Thyroid gland (tissue), 4 donors: ENCODE measurements at regions not wholly inside any gene's neighbourhood (a gene's known extent, or its start where the extent isn't known, plus 50 kb on each side); places are given as distances from the start of the nearest gene placed in this dataset.

Source experiments
- DNase-seq, 2 donors: peaks; one replicate each; pipeline ENCODE4 v3.0.0-alpha.2; 2019
- H3K27ac ChIP-seq, 3 donors: fragments of 200-600 bp; sonication (generic); 1 replicate in 2 of 3; 2 replicates in 1 of 3; pipeline ENCODE4 v1.5.1; 2016 to 2019; ENCODE audit warnings: mild to moderate bottlenecking in 1 of 3, moderate library complexity in 1 of 3
- H3K27me3 ChIP-seq: fragments of 200-600 bp; sonication (generic); one replicate; pipeline ENCODE4 v1.5.1; 2019
- H3K36me3 ChIP-seq, 2 donors: fragments of 200-600 bp; sonication (generic); one replicate each; pipeline ENCODE4 v1.5.1; 2016 to 2019
- H3K4me1 ChIP-seq, 2 donors: fragments of 200-600 bp; sonication (generic); one replicate each; pipeline ENCODE4 v1.5.1; 2017 to 2019
- H3K4me3 ChIP-seq, 3 donors: fragments of 200-600 bp; sonication (generic); replicated peaks in 1 of 3; 1 replicate in 2 of 3; 2 replicates in 1 of 3; pipeline ENCODE4 v1.5.1; 2016; ENCODE audit warnings: mild to moderate bottlenecking in 1 of 3
- H3K9me3 ChIP-seq: fragments of 200-600 bp; sonication (generic); one replicate; pipeline ENCODE4 v1.5.1; 2017
- CTCF ChIP-seq, 6 experiments: fragments of 200-600 bp in 3 of 6; fragments of 450-650 bp in 3 of 6; sonication (generic) in 3 of 6; IDR thresholded peaks; one replicate each; pipeline ENCODE4 v1.5.1; 2016 to 2019; ENCODE audit warnings: antibody characterized with exemption in 6 of 6, mild to moderate bottlenecking in 2 of 6, inconsistent platforms in 1 of 6, moderate library complexity in 1 of 6
- POLR2A ChIP-seq, 2 donors: fragments of 450-650 bp; IDR thresholded peaks; one replicate each; pipeline ENCODE4 v1.6.1; 2017; ENCODE audit warnings: antibody characterized with exemption in 2 of 2, mild to moderate bottlenecking in 2 of 2, moderate library complexity in 1 of 2
- WGBS, 2 donors: methylation state at CpG; one replicate each; pipeline ENCODE4 v1.1.5; 2017; 5-methylcytosine and 5-hydroxymethylcytosine counted together
- intact Hi-C: fragments of 100-400 bp; cut with DNase I; formaldehyde crosslinking; loops from one replicate; pipeline ENCODE4 v1.15.1; 2023

- Histone ChIP-seq H3K4me3 (no peak overlapping the region), H3K9me3 (no peaks in the 10 kb centered on the region), H3K4me1 (peaks cover 12 to 19% of the 10 kb centered on the region in 2 donors), H3K27ac (no peak overlapping the region), H3K27me3 (no peaks in the 10 kb centered on the region), H3K36me3 (no peaks in the 10 kb centered on the region)
- intact Hi-C loops: no loop called here
- no peak for DNase-seq
- TF ChIP-seq POLR2A (IDR thresholded peaks at IDR 0.05) (no peak), CTCF (IDR thresholded peaks at IDR 0.05) (no peak)
- 70 to 85% methylated on average over 3 of the region's 3 CpGs for WGBS, 2 donors
Observed at GRCh38 chr1:55714230-55714629, 499.1 kb upstream of the USP24 start.

GRCh38 chr1:55713516-55713915 lies 498.4 kb upstream of the USP24 start:
- TF ChIP-seq CTCF (IDR thresholded peaks at IDR 0.05) (no peak), POLR2A (IDR thresholded peaks at IDR 0.05) (no peak)
- intact Hi-C loops: no loop called here
- WGBS, 2 donors: 91 to 95% methylated on average over 5 of the region's 5 CpGs

GRCh38 chr1:55712148-55712547 lies 497.0 kb upstream of the USP24 start:
- no peak overlapping the region for H3K4me3 ChIP-seq
- intact Hi-C loops: no loop called here
- no peaks in the 10 kb centered on the region for H3K36me3 ChIP-seq
- no peaks in the 10 kb centered on the region for H3K9me3 ChIP-seq
- no peaks in the 10 kb centered on the region for H3K4me1 ChIP-seq
- no peaks in the 10 kb centered on the region for H3K27me3 ChIP-seq
- TF ChIP-seq CTCF (IDR thresholded peaks at IDR 0.05) (no peak), POLR2A (IDR thresholded peaks at IDR 0.05) (no peak)
- H3K27ac ChIP-seq: no peak overlapping the region
- no peak for DNase-seq
- 83 to 95% methylated on average over 6 of the region's 6 CpGs for WGBS, 2 donors

More at GRCh38 chr1:55713516-55713915, 498.4 kb upstream of the USP24 start:
- H3K4me1 ChIP-seq: peaks cover 5 to 12% of the 10 kb centered on the region in 2 donors
- no peak overlapping the region for H3K4me3 ChIP-seq
- H3K9me3 ChIP-seq: no peaks in the 10 kb centered on the region
- DNase-seq: no peak
- H3K27me3 ChIP-seq: no peaks in the 10 kb centered on the region
- no peaks in the 10 kb centered on the region for H3K36me3 ChIP-seq
- H3K27ac ChIP-seq: no peak overlapping the region

- no peaks in the 10 kb centered on the region for H3K9me3 ChIP-seq
- TF ChIP-seq POLR2A (IDR thresholded peaks at IDR 0.05) (no peak), CTCF (IDR thresholded peaks at IDR 0.05) (no peak)
- H3K27me3 ChIP-seq: no peaks in the 10 kb centered on the region
- intact Hi-C loops: no loop called here
- H3K36me3 ChIP-seq: no peaks in the 10 kb centered on the region
- WGBS, 2 donors: 82 to 87% methylated on average over 3 of the region's 3 CpGs
- H3K27ac ChIP-seq: no peak overlapping the region
- H3K4me3 ChIP-seq: no peak overlapping the region
- H3K4me1 ChIP-seq: peaks cover 0 to 4% of the 10 kb centered on the region in 2 donors
- DNase-seq: no peak
Observed at GRCh38 chr1:55708781-55709180, 493.6 kb upstream of the USP24 start.

GRCh38 chr1:55707846-55708245 lies 492.7 kb upstream of the USP24 start:
- intact Hi-C loops: no loop called here
- WGBS, 2 donors: 92 to 96% methylated on average over 2 of the region's 2 CpGs
- no peak overlapping the region for H3K4me3 ChIP-seq

More at GRCh38 chr1:55707846-55708245, 492.7 kb upstream of the USP24 start:
- TF ChIP-seq CTCF (IDR thresholded peaks at IDR 0.05) (no peak), POLR2A (IDR thresholded peaks at IDR 0.05) (no peak)
- Histone ChIP-seq H3K4me1 (peaks cover 0 to 7% of the 10 kb centered on the region in 2 donors), H3K27me3 (no peaks in the 10 kb centered on the region), H3K27ac (no peak overlapping the region), H3K36me3 (no peaks in the 10 kb centered on the region), H3K9me3 (no peaks in the 10 kb centered on the region)
- DNase-seq: no peak
